PC-9 (cell line): ENCODE measurements at regions not wholly inside any gene's neighbourhood (a gene's known extent, or its start where the extent isn't known, plus 50 kb on each side); places are given as distances from the start of the nearest gene placed in this dataset.

Experiments used
- BruUV-seq: library from RNA; stranded (reverse); fragments of 400-500 nt; replicated peaks from 2 replicates; lab custom pipeline; 2021; lab: Mats Ljungman, UMichigan
- CTCF ChIA-PET: fragments of 300-600 bp; sonication (Branson Sonifier 250); formaldehyde crosslinking; loops from one replicate; lab custom pipeline; 2022; ENCODE audit warnings: antibody characterized with exemption; lab: Charles Lee
- POLR2A ChIA-PET: fragments of 300-600 bp; sonication (Branson Sonifier 250); formaldehyde crosslinking; loops from one replicate; lab custom pipeline; 2022; ENCODE audit warnings: antibody characterized with exemption; ENCODE audit not compliant: unreplicated experiment; lab: Charles Lee
- DNase-seq, 2 experiments: peaks; one replicate each; pipeline versions ENCODE4 v3.0.0 to v3.0.0-alpha.2; 2015 to 2022; ENCODE audit warnings: mixed read lengths in 1 of 2
- H2AFZ ChIP-seq: fragments of 200-600 bp; sonication (generic); 2 replicates; pipeline ENCODE4 v1.8.1; 2017; ENCODE audit warnings: antibody characterized with exemption
- H3F3A ChIP-seq: fragments of 200-600 bp; sonication (generic); 2 replicates; pipeline ENCODE4 v1.8.1; 2017; ENCODE audit warnings: antibody characterized with exemption, mild to moderate bottlenecking, low read depth; ENCODE audit not compliant: insufficient read depth
- H3K27ac ChIP-seq: fragments of 200-600 bp; sonication (generic); 2 replicates; pipeline ENCODE4 v1.6.1; 2016; ENCODE audit warnings: mixed run types
- H3K27me3 ChIP-seq: fragments of 200-600 bp; sonication (generic); 2 replicates; pipeline ENCODE4 v1.6.1; 2016; ENCODE audit warnings: low read depth, mixed run types; ENCODE audit not compliant: insufficient read depth
- H3K36me3 ChIP-seq: fragments of 200-600 bp; sonication (generic); 2 replicates; pipeline ENCODE4 v1.6.1; 2016; ENCODE audit warnings: low read depth, mixed run types
- H3K4me1 ChIP-seq: fragments of 200-600 bp; sonication (generic); replicated peaks from 2 replicates; pipeline ENCODE4 v1.6.1; 2016; ENCODE audit warnings: mixed run types; ENCODE audit not compliant: insufficient read depth
- H3K4me2 ChIP-seq: fragments of 200-600 bp; sonication (generic); 2 replicates; pipeline ENCODE4 v1.6.1; 2017; ENCODE audit warnings: mixed run types
- H3K4me3 ChIP-seq: fragments of 200-600 bp; sonication (generic); 2 replicates; pipeline ENCODE4 v1.6.1; 2016; ENCODE audit warnings: mixed run types
- H3K79me2 ChIP-seq: fragments of 200-600 bp; sonication (generic); 2 replicates; pipeline ENCODE4 v1.6.1; 2017; ENCODE audit warnings: low read depth, mixed run types
- H3K9me2 ChIP-seq: fragments of 200-600 bp; sonication (generic); 2 replicates; pipeline ENCODE4 v1.8.1; 2017; ENCODE audit warnings: mild to moderate bottlenecking; ENCODE audit not compliant: insufficient read depth
- H3K9me3 ChIP-seq: fragments of 200-600 bp; sonication (generic); 2 replicates; pipeline ENCODE4 v1.8.1; 2016; ENCODE audit warnings: low read depth; ENCODE audit not compliant: insufficient read depth
- H4K20me1 ChIP-seq: fragments of 200-600 bp; sonication (generic); 2 replicates; pipeline ENCODE4 v1.8.1; 2017; ENCODE audit not compliant: insufficient read depth
- CTCF ChIP-seq: fragments of 200-600 bp; sonication (generic); conservative IDR thresholded peaks from 2 replicates; pipeline ENCODE4 v1.6.1; 2017; ENCODE audit warnings: mixed run types, antibody characterized with exemption, mild to moderate bottlenecking, moderate library complexity
- EZH2 ChIP-seq: fragments of 200-600 bp; sonication (generic); IDR thresholded peaks from 2 replicates; pipeline ENCODE4 v1.8.0; 2017; ENCODE audit warnings: antibody characterized with exemption, low read depth
- intact Hi-C: fragments of 100-400 bp; cut with micrococcal nuclease; formaldehyde crosslinking; loops from one replicate; pipeline ENCODE4 v1.10.0; 2022; ENCODE audit not compliant: unreplicated experiment

GRCh38 chr5:175148636-175149172 is 295.3 kb downstream of the DRD1 start:
- CTCF ChIA-PET, result no interaction called here
- no peaks in the 10 kb centered on the region for H3K79me2 ChIP-seq

GRCh38 chr5:175146733-175147132 is 297.2 kb downstream of the DRD1 start:
- no peaks in the 10 kb centered on the region for H3K4me1 ChIP-seq
- TF ChIP-seq EZH2, result no peak
- TF ChIP-seq CTCF, result no peak
- DNase-seq, result no peak
- no peaks in the 10 kb centered on the region for H3K27me3 ChIP-seq
- no peak overlapping the region for H3K27ac ChIP-seq
- H3K9me3 ChIP-seq, result no peaks in the 10 kb centered on the region; the same call in 1 of the 2 replicates
- H3K79me2 ChIP-seq, result no peaks in the 10 kb centered on the region
- no peaks in the 10 kb centered on the region; the same call in 1 of the 2 replicates for H3K9me2 ChIP-seq
- no peaks in the 10 kb centered on the region for H4K20me1 ChIP-seq
- H3K4me3 ChIP-seq, result no peak overlapping the region
- no TSS peak for BruUV-seq
- CTCF ChIA-PET, result no interaction called here
- no peak overlapping the region for H3K4me2 ChIP-seq
- H3F3A ChIP-seq, result no peaks in the 10 kb centered on the region
- intact Hi-C loops, result no loop called here
- no peaks in the 10 kb centered on the region for H3K36me3 ChIP-seq
- no peak overlapping the region for H2AFZ ChIP-seq
- POLR2A ChIA-PET, result no interaction called here

More at GRCh38 chr5:175148636-175149172, 295.3 kb downstream of the DRD1 start:
- DNase-seq, result no peak
- intact Hi-C loops, result no loop called here
- POLR2A ChIA-PET, result no interaction called here
- no peaks in the 10 kb centered on the region for H3K27me3 ChIP-seq
- H3K4me1 ChIP-seq, result no peaks in the 10 kb centered on the region
- H3K36me3 ChIP-seq, result no peaks in the 10 kb centered on the region
- H2AFZ ChIP-seq, result no peak overlapping the region
- H4K20me1 ChIP-seq, result no peaks in the 10 kb centered on the region
- H3K4me2 ChIP-seq, result no peak overlapping the region
- H3K27ac ChIP-seq, result no peak overlapping the region
- BruUV-seq, result no TSS peak
- TF ChIP-seq EZH2, result no peak
- TF ChIP-seq CTCF, result no peak
- H3K4me3 ChIP-seq, result no peak overlapping the region
- no peaks in the 10 kb centered on the region; the same call in 1 of the 2 replicates for H3K9me3 ChIP-seq
- no peaks in the 10 kb centered on the region; the same call in 1 of the 2 replicates for H3K9me2 ChIP-seq
- H3F3A ChIP-seq, result no peaks in the 10 kb centered on the region

- ChIA-PET POLR2A (no interaction called here), CTCF (no interaction called here)
- H3K27me3 ChIP-seq, result no peaks in the 10 kb centered on the region
- DNase-seq, result no peak
- H2AFZ ChIP-seq, result no peak overlapping the region
- no TSS peak for BruUV-seq
- H3K36me3 ChIP-seq, result no peaks in the 10 kb centered on the region
- H3F3A ChIP-seq, result no peaks in the 10 kb centered on the region
- no peak overlapping the region for H3K4me3 ChIP-seq
- intact Hi-C loops, result no loop called here
- no peak overlapping the region for H3K27ac ChIP-seq
- no peak overlapping the region for H3K4me2 ChIP-seq
- no peaks in the 10 kb centered on the region for H3K9me2 ChIP-seq
- no peaks in the 10 kb centered on the region for H4K20me1 ChIP-seq
- TF ChIP-seq CTCF (no peak), EZH2 (no peak)
- H3K4me1 ChIP-seq, result no peaks in the 10 kb centered on the region
- no peaks in the 10 kb centered on the region for H3K79me2 ChIP-seq
- no peaks in the 10 kb centered on the region; the same call in 1 of the 2 replicates for H3K9me3 ChIP-seq
Observed at GRCh38 chr5:175141421-175141820, 302.6 kb downstream of the DRD1 start.
